ENCODE measurements at regions not wholly inside any gene's neighbourhood (a gene's known extent, or its start where the extent isn't known, plus 50 kb on each side); places are given as distances from the start of the nearest gene placed in this dataset.

DNA sequence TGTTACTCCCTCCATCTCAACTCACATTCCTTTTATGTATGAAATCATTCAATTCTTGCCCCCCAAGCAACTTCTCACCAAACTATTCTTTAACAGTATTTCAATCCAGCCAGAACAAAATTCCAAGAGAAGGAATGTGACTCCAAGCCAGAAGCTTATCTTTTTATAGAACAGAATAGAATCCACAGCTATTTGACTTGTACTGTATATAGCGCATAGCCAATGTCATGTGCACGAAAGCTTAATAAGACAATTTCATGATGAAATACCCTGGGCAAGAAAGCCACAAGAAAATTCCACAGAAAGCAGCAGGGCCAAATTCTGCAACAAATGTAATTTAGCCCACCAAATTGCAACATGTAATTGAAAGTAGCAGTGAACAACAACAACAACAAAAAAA, 127.6 kb upstream of the UBE2E2 start (continued):
- TF ChIP-seq GABPA (IDR thresholded peaks at IDR 0.05; ENCODE audit: low read depth) (no peak), EZH2phosphoT487 (IDR thresholded peaks at IDR 0.05; ENCODE audit: borderline replicate concordance, low read depth) (no peak), SIN3A (IDR thresholded peaks at IDR 0.05; ENCODE audit: borderline replicate concordance, low read depth, low read length) (no peak)
- TF ChIP-seq, protein P1, sequence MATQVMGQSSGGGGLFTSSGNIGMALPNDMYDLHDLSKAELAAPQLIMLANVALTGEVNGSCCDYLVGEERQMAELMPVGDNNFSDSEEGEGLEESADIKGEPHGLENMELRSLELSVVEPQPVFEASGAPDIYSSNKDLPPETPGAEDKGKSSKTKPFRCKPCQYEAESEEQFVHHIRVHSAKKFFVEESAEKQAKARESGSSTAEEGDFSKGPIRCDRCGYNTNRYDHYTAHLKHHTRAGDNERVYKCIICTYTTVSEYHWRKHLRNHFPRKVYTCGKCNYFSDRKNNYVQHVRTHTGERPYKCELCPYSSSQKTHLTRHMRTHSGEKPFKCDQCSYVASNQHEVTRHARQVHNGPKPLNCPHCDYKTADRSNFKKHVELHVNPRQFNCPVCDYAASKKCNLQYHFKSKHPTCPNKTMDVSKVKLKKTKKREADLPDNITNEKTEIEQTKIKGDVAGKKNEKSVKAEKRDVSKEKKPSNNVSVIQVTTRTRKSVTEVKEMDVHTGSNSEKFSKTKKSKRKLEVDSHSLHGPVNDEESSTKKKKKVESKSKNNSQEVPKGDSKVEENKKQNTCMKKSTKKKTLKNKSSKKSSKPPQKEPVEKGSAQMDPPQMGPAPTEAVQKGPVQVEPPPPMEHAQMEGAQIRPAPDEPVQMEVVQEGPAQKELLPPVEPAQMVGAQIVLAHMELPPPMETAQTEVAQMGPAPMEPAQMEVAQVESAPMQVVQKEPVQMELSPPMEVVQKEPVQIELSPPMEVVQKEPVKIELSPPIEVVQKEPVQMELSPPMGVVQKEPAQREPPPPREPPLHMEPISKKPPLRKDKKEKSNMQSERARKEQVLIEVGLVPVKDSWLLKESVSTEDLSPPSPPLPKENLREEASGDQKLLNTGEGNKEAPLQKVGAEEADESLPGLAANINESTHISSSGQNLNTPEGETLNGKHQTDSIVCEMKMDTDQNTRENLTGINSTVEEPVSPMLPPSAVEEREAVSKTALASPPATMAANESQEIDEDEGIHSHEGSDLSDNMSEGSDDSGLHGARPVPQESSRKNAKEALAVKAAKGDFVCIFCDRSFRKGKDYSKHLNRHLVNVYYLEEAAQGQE (IDR thresholded peaks at IDR 0.05; ENCODE audit: low read depth, low read length): no peak

GRCh38 chr3:23076437-23076836, 126.7 kb upstream of the UBE2E2 start:
- Histone ChIP-seq H3K9me2 (no peaks in the 10 kb centered on the region), H4K20me1 (ENCODE audit: insufficient read depth) (no peaks in the 10 kb centered on the region), H3K4me3 (ENCODE audit: low read depth in 2 of 2, low read length in 1 of 2) (no peak overlapping the region), H3K4me1 (ENCODE audit: control insufficient read depth in 1 of 2, insufficient read depth in 2 of 2, low read depth in 1 of 2, low read length in 1 of 2) (no peaks in the 10 kb centered on the region; a peak in 1 of 4 replicates), H3K36me3 (replicated peaks in 1 of 2; ENCODE audit: control insufficient read depth in 1 of 2, insufficient read depth in 2 of 2, low read length in 1 of 2) (no peaks in the 10 kb centered on the region), H2AFZ (ENCODE audit: low read depth) (no peak overlapping the region), H3K9ac (no peak overlapping the region), H3K9me3 (no peaks in the 10 kb centered on the region), H3K27ac (ENCODE audit: low read depth in 2 of 2, low read length in 1 of 2) (no peak overlapping the region), H3F3A (replicated peaks; ENCODE audit: insufficient read depth) (no peaks in the 10 kb centered on the region), H3K79me2 (ENCODE audit: insufficient read depth) (no peaks in the 10 kb centered on the region), H3K27me3 (ENCODE audit: insufficient read depth) (no peaks in the 10 kb centered on the region), H3K4me2 (no peak overlapping the region)
- no peak for DNase-seq
- POLR2A ChIA-PET: no interaction called here
- 36% methylated on average over 2 of the region's 2 CpGs for WGBS (ENCODE audit: low lambda C conversion rate)
- CTCF ChIA-PET: no interaction called here
- TF ChIP-seq, protein P2, sequence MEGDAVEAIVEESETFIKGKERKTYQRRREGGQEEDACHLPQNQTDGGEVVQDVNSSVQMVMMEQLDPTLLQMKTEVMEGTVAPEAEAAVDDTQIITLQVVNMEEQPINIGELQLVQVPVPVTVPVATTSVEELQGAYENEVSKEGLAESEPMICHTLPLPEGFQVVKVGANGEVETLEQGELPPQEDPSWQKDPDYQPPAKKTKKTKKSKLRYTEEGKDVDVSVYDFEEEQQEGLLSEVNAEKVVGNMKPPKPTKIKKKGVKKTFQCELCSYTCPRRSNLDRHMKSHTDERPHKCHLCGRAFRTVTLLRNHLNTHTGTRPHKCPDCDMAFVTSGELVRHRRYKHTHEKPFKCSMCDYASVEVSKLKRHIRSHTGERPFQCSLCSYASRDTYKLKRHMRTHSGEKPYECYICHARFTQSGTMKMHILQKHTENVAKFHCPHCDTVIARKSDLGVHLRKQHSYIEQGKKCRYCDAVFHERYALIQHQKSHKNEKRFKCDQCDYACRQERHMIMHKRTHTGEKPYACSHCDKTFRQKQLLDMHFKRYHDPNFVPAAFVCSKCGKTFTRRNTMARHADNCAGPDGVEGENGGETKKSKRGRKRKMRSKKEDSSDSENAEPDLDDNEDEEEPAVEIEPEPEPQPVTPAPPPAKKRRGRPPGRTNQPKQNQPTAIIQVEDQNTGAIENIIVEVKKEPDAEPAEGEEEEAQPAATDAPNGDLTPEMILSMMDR (IDR thresholded peaks at IDR 0.05): no peak
- TF ChIP-seq JUND (IDR thresholded peaks at IDR 0.05) (no peak), MAX (IDR thresholded peaks at IDR 0.05; ENCODE audit: low read depth) (no peak), YY1 (IDR thresholded peaks at IDR 0.05; ENCODE audit: low read depth) (no peak), NRF1 (IDR thresholded peaks at IDR 0.05; ENCODE audit: low read depth, low read length) (no peak), FOXJ3 (CRISPR knock-in tag; IDR thresholded peaks at IDR 0.05) (no peak), NFIC (IDR thresholded peaks at IDR 0.05; ENCODE audit: borderline replicate concordance) (no peak), EZH2phosphoT487 (IDR thresholded peaks at IDR 0.05; ENCODE audit: borderline replicate concordance, low read depth) (no peak), RFX5 (IDR thresholded peaks at IDR 0.05; ENCODE audit: low read length) (no peak), FOSL2 (IDR thresholded peaks at IDR 0.05; ENCODE audit: borderline replicate concordance, low read depth) (no peak), FOXM1 (IDR thresholded peaks at IDR 0.05; ENCODE audit: low read depth) (no peak), GATA2 (CRISPR knock-in tag; IDR thresholded peaks at IDR 0.05) (no peak)
- TF ChIP-seq, protein P3, sequence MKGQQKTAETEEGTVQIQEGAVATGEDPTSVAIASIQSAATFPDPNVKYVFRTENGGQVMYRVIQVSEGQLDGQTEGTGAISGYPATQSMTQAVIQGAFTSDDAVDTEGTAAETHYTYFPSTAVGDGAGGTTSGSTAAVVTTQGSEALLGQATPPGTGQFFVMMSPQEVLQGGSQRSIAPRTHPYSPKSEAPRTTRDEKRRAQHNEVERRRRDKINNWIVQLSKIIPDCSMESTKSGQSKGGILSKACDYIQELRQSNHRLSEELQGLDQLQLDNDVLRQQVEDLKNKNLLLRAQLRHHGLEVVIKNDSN (IDR thresholded peaks at IDR 0.05; ENCODE audit: borderline replicate concordance, low read depth): no peak

All from SK-N-SH (cell line).